ENCODE measurements at regions not wholly inside any gene's neighbourhood (a gene's known extent, or its start where the extent isn't known, plus 50 kb on each side); places are given as distances from the start of the nearest gene placed in this dataset.

GRCh38 chr18:25422230-25422629 is 70.3 kb upstream of the ZNF521 start:
- H3K27me3 ChIP-seq (ENCODE audit: control insufficient read depth, insufficient read depth, low read length): no peaks in the 10 kb centered on the region
- no peak overlapping the region for H3K4me3 ChIP-seq (ENCODE audit: low read length)
- no peaks in the 10 kb centered on the region for H3K36me3 ChIP-seq (ENCODE audit: control insufficient read depth, insufficient read depth, low read length)
- H3K9ac ChIP-seq (ENCODE audit: low read length): no peak overlapping the region
- H3K4me1 ChIP-seq (ENCODE audit: control insufficient read depth, insufficient read depth, low read length): no peaks in the 10 kb centered on the region
- no peak overlapping the region for H3K27ac ChIP-seq (ENCODE audit: low read depth, low read length)

GRCh38 chr18:25420077-25420825 is 68.3 kb upstream of the ZNF521 start:
- no peak overlapping the region for H3K4me3 ChIP-seq (ENCODE audit: low read length)
- H3K4me1 ChIP-seq (ENCODE audit: control insufficient read depth, insufficient read depth, low read length): no peaks in the 10 kb centered on the region
- H3K36me3 ChIP-seq (ENCODE audit: control insufficient read depth, insufficient read depth, low read length): no peaks in the 10 kb centered on the region
- no peak overlapping the region for H3K9ac ChIP-seq (ENCODE audit: low read length)
- H3K27ac ChIP-seq (ENCODE audit: low read depth, low read length): no peak overlapping the region
- H3K27me3 ChIP-seq (ENCODE audit: control insufficient read depth, insufficient read depth, low read length): no peaks in the 10 kb centered on the region

- Histone ChIP-seq H3K9ac (ENCODE audit: low read length) (no peak overlapping the region), H3K4me1 (ENCODE audit: control insufficient read depth, insufficient read depth, low read length) (no peaks in the 10 kb centered on the region), H3K27ac (ENCODE audit: low read depth, low read length) (no peak overlapping the region), H3K4me3 (ENCODE audit: low read length) (no peak overlapping the region), H3K27me3 (ENCODE audit: control insufficient read depth, insufficient read depth, low read length) (no peaks in the 10 kb centered on the region), H3K36me3 (ENCODE audit: control insufficient read depth, insufficient read depth, low read length) (no peaks in the 10 kb centered on the region)
These were observed 64.4 kb upstream of the ZNF521 start for GRCh38 chr18:25416374-25416773.

- H3K4me1 ChIP-seq (ENCODE audit: control insufficient read depth, insufficient read depth, low read length): no peaks in the 10 kb centered on the region
- H3K27me3 ChIP-seq (ENCODE audit: control insufficient read depth, insufficient read depth, low read length): no peaks in the 10 kb centered on the region
- H3K36me3 ChIP-seq (ENCODE audit: control insufficient read depth, insufficient read depth, low read length): no peaks in the 10 kb centered on the region
- H3K27ac ChIP-seq (ENCODE audit: low read depth, low read length): no peak overlapping the region
- no peak overlapping the region for H3K4me3 ChIP-seq (ENCODE audit: low read length)
- no peak overlapping the region for H3K9ac ChIP-seq (ENCODE audit: low read length)
These were observed 58.0 kb upstream of the ZNF521 start for GRCh38 chr18:25409971-25410370.

GRCh38 chr18:25408293-25408692 is 56.3 kb upstream of the ZNF521 start:
- Histone ChIP-seq H3K36me3 (ENCODE audit: control insufficient read depth, insufficient read depth, low read length) (no peaks in the 10 kb centered on the region), H3K9ac (ENCODE audit: low read length) (no peak overlapping the region), H3K27me3 (ENCODE audit: control insufficient read depth, insufficient read depth, low read length) (no peaks in the 10 kb centered on the region), H3K4me1 (ENCODE audit: control insufficient read depth, insufficient read depth, low read length) (no peaks in the 10 kb centered on the region), H3K27ac (ENCODE audit: low read depth, low read length) (no peak overlapping the region), H3K4me3 (ENCODE audit: low read length) (no peak overlapping the region)
